Tibial artery (tissue), 4 donors: ENCODE measurements at regions not wholly inside any gene's neighbourhood (a gene's known extent, or its start where the extent isn't known, plus 50 kb on each side); places are given as distances from the start of the nearest gene placed in this dataset.
A peak's percentile ranks its signal among the peaks of the same experiment; 100 is the strongest.

Experiments used
- DNase-seq, 2 donors: peaks; one replicate each; pipeline ENCODE4 v3.0.0-alpha.2; 2019
- H3K27ac ChIP-seq, 2 donors: fragments of 200-600 bp; sonication (generic) in 1 of 2; 1 replicate in 1 of 2; 2 replicates in 1 of 2; pipeline ENCODE4 v1.5.1; 2018 to 2019; ENCODE audit warnings: mild to moderate bottlenecking in 1 of 2
- H3K27me3 ChIP-seq, 2 donors: fragments of 200-600 bp; sonication (generic) in 1 of 2; one replicate each; pipeline versions ENCODE4 v1.5.1 to v1.6.0; 2016 to 2019
- H3K36me3 ChIP-seq, 3 donors: fragments of 200-600 bp; sonication (generic) in 2 of 3; one replicate each; pipeline ENCODE4 v1.5.1; 2016 to 2019; ENCODE audit warnings: mild to moderate bottlenecking in 2 of 3
- H3K4me1 ChIP-seq, 4 donors: fragments of 200-600 bp; sonication (generic) in 2 of 4; 1 replicate in 3 of 4; 2 replicates in 1 of 4; pipeline ENCODE4 v1.5.1; 2016 to 2019
- H3K4me3 ChIP-seq, 2 donors: fragments of 200-600 bp; sonication (generic) in 1 of 2; 1 replicate in 1 of 2; 2 replicates in 1 of 2; pipeline ENCODE4 v1.5.1; 2018 to 2019; ENCODE audit warnings: mild to moderate bottlenecking in 2 of 2
- H3K9me3 ChIP-seq, 3 donors: fragments of 200-600 bp; sonication (generic) in 1 of 3; one replicate each; pipeline ENCODE4 v1.5.1; 2016 to 2019
- CTCF ChIP-seq, 2 experiments: fragments of 200-600 bp in 1 of 2; fragments of 450-650 bp in 1 of 2; IDR thresholded peaks; one replicate each; pipeline ENCODE4 v1.5.1; 2017 to 2019; ENCODE audit warnings: antibody characterized with exemption in 2 of 2, mild to moderate bottlenecking in 1 of 2, moderate library complexity in 1 of 2
- intact Hi-C: fragments of 100-400 bp; cut with DNase I; formaldehyde crosslinking; loops from one replicate; pipeline ENCODE4 v1.15.0; 2023; ENCODE audit warnings: low total_unique reads

GRCh38 chr17:77647531-77647930 lies 311.0 kb upstream of the TNRC6C start:
- no peak for DNase-seq
- Histone ChIP-seq H3K4me1 (peaks cover 0 to 11% (median 3%) of the 10 kb centered on the region in 4 donors), H3K27ac (no peak overlapping the region), H3K4me3 (no peak overlapping the region), H3K27me3 (peaks cover 0 to 8% of the 10 kb centered on the region in 2 donors), H3K9me3 (no peaks in the 10 kb centered on the region), H3K36me3 (no peaks in the 10 kb centered on the region)
- TF ChIP-seq CTCF (IDR thresholded peaks at IDR 0.05) = no peak
- intact Hi-C loops = no loop called here

GRCh38 chr17:77649717-77650211 lies 308.7 kb upstream of the TNRC6C start:
- TF ChIP-seq CTCF (IDR thresholded peaks at IDR 0.05) = no peak
- intact Hi-C loops = no loop called here
- Histone ChIP-seq H3K4me3 (no peak overlapping the region), H3K27me3 (peaks cover 0 to 5% of the 10 kb centered on the region in 2 donors), H3K4me1 (peaks cover 0 to 11% (median 3%) of the 10 kb centered on the region in 4 donors), H3K36me3 (no peaks in the 10 kb centered on the region), H3K27ac (no peak overlapping the region), H3K9me3 (no peaks in the 10 kb centered on the region)
- DNase-seq = no peak

GRCh38 chr17:77651988-77652387 lies 306.5 kb upstream of the TNRC6C start:
- Histone ChIP-seq H3K4me1 (no peaks in the 10 kb centered on the region), H3K27me3 (peaks cover 0 to 7% of the 10 kb centered on the region in 2 donors), H3K36me3 (no peaks in the 10 kb centered on the region), H3K9me3 (no peaks in the 10 kb centered on the region), H3K27ac (no peak overlapping the region), H3K4me3 (no peak overlapping the region)
- TF ChIP-seq CTCF (IDR thresholded peaks at IDR 0.05) = no peak
- intact Hi-C loops = no loop called here
- DNase-seq = no peak

- H3K36me3 ChIP-seq = no peaks in the 10 kb centered on the region
- H3K4me3 ChIP-seq = no peak overlapping the region
- intact Hi-C loops = no loop called here
- peaks cover 0 to 7% (median 5%) of the 10 kb centered on the region in 3 donors for H3K9me3 ChIP-seq
- H3K27me3 ChIP-seq = peaks cover 0 to 12% of the 10 kb centered on the region in 2 donors
- peak in 1 of 2 donors; percentile 48 for DNase-seq
- H3K4me1 ChIP-seq = no peaks in the 10 kb centered on the region
- TF ChIP-seq CTCF (IDR thresholded peaks at IDR 0.05) = no peak
- H3K27ac ChIP-seq = no peak overlapping the region
These were observed 304.2 kb upstream of the TNRC6C start for GRCh38 chr17:77654296-77654695.

GRCh38 chr17:77654850-77655249 lies 303.7 kb upstream of the TNRC6C start:
- no peaks in the 10 kb centered on the region for H3K36me3 ChIP-seq
- H3K27ac ChIP-seq = no peak overlapping the region
- intact Hi-C loops = no loop called here
- peaks cover 0 to 7% (median 5%) of the 10 kb centered on the region in 3 donors for H3K9me3 ChIP-seq
- no peak overlapping the region for H3K4me3 ChIP-seq
- no peak for TF ChIP-seq CTCF (IDR thresholded peaks at IDR 0.05)
- peak in 1 of 2 donors; percentile 31 for DNase-seq
- no peaks in the 10 kb centered on the region for H3K4me1 ChIP-seq
- peaks cover 0 to 12% of the 10 kb centered on the region in 2 donors for H3K27me3 ChIP-seq

- intact Hi-C loops = no loop called here
- peak in 1 of 2 donors; percentile 40 for DNase-seq
- peaks cover 0 to 7% (median 5%) of the 10 kb centered on the region in 3 donors for H3K9me3 ChIP-seq
These were observed 302.4 kb upstream of the TNRC6C start for GRCh38 chr17:77656054-77656453.

More at GRCh38 chr17:77656054-77656453, 302.4 kb upstream of the TNRC6C start:
- Histone ChIP-seq H3K4me3 (no peak overlapping the region), H3K27me3 (peaks cover 0 to 12% of the 10 kb centered on the region in 2 donors), H3K36me3 (no peaks in the 10 kb centered on the region), H3K27ac (no peak overlapping the region), H3K4me1 (no peaks in the 10 kb centered on the region)
- no peak for TF ChIP-seq CTCF (IDR thresholded peaks at IDR 0.05)
